ENCODE measurements at regions not wholly inside any gene's neighbourhood (a gene's known extent, or its start where the extent isn't known, plus 50 kb on each side); places are given as distances from the start of the nearest gene placed in this dataset.
"Not testable (repeated sequence)": the region's sequence is repeated elsewhere in the genome, so short reads cannot be mapped to it uniquely, and the experiment has no call there.

DNA sequence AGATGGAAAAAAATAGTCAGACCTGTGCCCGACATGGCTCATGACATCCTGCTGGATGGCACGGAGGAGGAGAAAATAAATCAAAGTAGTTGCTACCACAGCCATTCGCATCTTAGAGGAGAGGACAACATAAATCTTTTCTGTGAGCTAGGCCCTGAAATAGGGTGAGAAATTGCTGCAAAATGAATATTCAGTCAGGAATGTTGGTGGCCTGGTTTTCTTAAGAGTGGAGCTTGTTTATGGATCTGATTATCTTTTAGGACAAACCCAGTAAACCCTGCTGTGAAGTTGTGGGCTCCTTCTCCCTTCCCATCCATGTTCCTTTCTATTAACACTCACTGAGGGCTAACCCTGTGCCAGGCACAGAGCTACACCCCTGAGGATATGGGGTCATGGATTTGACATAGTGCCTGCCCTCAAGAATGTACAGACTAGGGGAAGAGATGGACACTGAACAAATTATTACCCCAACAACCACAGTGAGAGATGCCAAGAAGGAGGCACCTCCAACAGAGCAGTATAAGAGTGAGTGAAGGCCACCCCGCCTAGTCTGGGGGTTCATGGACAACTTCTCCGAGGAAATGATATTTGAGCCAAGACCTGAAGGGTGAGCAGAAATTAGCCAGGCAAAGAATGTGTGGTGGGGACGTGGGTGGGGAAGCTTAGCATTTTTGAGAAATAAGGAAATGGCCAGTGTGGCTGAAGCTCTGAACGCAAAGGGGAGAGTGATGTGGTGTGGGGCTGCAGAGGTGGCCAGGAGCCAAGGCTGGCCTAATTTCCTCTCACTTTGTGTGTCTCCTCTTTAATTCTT is 68.9 kb upstream of the ARL8B start:
- ChIA-PET POLR2A (interaction anchor here (0.5 to 1.1 kb wide), 4 partner anchors 25 to 353 kb away, joined by 3 to 10 read pairs (median 3); no protein-coding TSS in a partner anchor), CTCF (interaction anchor here (0.6 to 10.8 kb wide), 10 partner anchors 13 to 339 kb away, joined by 3 to 178 read pairs (median 4); no protein-coding TSS in a partner anchor)
- Histone ChIP-seq H3K27me3 (ENCODE audit: control insufficient read depth, insufficient read depth, low read length) (no peaks in the 10 kb centered on the region), H3K4me3 (ENCODE audit: low read depth, low read length) (no peak overlapping the region), H3K36me3 (ENCODE audit: control insufficient read depth, insufficient read depth, low read length) (no peaks in the 10 kb centered on the region)
- DNase-seq (ENCODE audit: low read depth): peak; percentile 65
- TF ChIP-seq, protein P1, sequence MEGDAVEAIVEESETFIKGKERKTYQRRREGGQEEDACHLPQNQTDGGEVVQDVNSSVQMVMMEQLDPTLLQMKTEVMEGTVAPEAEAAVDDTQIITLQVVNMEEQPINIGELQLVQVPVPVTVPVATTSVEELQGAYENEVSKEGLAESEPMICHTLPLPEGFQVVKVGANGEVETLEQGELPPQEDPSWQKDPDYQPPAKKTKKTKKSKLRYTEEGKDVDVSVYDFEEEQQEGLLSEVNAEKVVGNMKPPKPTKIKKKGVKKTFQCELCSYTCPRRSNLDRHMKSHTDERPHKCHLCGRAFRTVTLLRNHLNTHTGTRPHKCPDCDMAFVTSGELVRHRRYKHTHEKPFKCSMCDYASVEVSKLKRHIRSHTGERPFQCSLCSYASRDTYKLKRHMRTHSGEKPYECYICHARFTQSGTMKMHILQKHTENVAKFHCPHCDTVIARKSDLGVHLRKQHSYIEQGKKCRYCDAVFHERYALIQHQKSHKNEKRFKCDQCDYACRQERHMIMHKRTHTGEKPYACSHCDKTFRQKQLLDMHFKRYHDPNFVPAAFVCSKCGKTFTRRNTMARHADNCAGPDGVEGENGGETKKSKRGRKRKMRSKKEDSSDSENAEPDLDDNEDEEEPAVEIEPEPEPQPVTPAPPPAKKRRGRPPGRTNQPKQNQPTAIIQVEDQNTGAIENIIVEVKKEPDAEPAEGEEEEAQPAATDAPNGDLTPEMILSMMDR (IDR thresholded peaks at IDR 0.05; ENCODE audit: insufficient read depth, low read depth, low read length): no peak

DNA sequence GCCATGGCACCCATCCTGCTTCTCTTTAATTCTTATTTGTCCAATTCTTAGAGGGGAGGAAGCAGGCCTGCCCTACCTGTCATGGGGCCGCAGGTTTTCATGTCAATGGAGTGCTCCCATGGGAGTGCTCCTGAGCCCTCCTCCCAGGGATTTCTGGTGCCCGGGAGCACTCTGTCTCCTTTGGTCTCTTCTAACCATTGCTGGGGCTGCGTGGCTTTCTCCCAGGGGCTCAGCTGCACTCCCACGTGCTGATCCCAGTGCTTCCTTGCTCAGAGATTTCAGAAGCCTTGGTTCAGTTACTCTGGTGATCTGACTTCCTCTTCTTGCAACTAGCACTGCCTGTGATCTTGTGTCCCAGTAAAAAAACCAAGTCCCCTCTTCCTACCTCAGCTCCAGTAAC is 68.0 kb upstream of the ARL8B start:
- CTCF ChIA-PET: interaction anchor here (0.7 to 10.8 kb wide), 6 partner anchors 15 to 397 kb away, joined by 3 to 178 read pairs (median 4); no protein-coding TSS in a partner anchor

DNA sequence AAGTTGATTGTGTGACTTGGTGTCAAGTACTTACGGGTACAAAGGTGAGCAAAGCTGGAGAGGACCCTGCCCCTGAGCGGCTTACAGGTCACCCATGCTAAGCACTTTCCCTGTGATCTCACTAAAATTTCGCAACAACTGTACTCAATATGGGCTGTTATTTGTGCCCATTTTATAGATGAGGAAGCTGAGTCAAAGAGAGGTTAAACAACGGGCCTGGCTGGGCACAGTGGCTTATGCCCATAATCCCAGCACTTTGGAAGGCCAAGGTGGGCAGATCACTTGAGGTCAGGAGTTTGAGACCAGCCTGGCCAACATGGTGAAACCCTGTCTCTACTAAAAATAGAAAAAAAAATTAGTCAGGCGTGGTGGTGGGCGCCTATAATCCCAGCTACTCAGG is 67.5 kb upstream of the ARL8B start:
- DNase-seq (ENCODE audit: low read depth); H3K27me3 ChIP-seq (ENCODE audit: control insufficient read depth, insufficient read depth, low read length); H3K36me3 ChIP-seq (ENCODE audit: control insufficient read depth, insufficient read depth, low read length); H3K4me3 ChIP-seq (ENCODE audit: low read depth, low read length); POLR2A ChIA-PET: not testable (repeated sequence)
- CTCF ChIA-PET: interaction anchor here (0.7 to 10.8 kb wide), 4 partner anchors 28 to 398 kb away, joined by 3 to 178 read pairs (median 4); no protein-coding TSS in a partner anchor

More for the DNA sequence above, 68.0 kb upstream of the ARL8B start:
- Histone ChIP-seq H3K36me3 (ENCODE audit: control insufficient read depth, insufficient read depth, low read length) (no peaks in the 10 kb centered on the region), H3K27me3 (ENCODE audit: control insufficient read depth, insufficient read depth, low read length) (no peaks in the 10 kb centered on the region), H3K4me3 (ENCODE audit: low read depth, low read length) (no peak overlapping the region)
- no peak for DNase-seq (ENCODE audit: low read depth)
- TF ChIP-seq, protein P1 (IDR thresholded peaks at IDR 0.05; ENCODE audit: insufficient read depth, low read depth, low read length): no peak
- POLR2A ChIA-PET: interaction anchor here (0.6 to 1.1 kb wide), 2 partner anchors 68 to 354 kb away, joined by 3 to 10 read pairs; no protein-coding TSS in a partner anchor

DNA sequence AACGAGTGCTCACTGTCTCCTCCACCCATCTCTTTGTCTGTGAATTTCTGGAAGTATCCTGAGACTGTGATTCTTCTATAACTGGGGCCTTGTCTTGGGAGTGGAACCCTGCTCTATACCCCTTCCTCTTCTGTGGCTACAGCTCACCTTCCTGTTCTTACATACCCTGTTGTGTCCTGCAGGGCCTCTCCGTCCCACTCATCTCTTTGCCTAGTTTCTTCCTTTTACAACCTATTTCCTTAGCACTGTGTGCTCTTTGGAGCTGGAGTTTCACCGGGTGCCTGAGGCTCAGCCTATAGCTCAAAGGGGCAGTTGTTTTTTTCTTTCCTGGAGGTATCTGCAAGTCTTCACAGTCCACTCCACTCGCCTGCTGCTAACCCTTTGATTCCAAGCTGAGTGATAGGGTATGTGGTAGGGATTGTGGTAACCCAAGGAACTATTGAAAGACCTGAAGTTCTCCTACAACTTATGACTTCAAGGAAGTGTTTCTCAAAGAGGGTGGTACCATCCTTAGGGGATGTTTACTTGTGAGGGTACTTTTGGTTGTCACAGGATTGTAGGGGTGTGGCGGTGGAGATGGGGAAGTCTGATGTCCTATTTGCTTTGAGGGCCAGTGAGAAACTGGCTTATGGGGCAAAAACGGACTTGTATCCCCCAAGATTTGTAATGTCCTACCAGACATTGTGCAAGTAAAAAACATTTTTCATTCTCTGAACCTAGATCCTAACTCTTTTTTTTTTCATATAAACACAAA is 66.6 kb upstream of the ARL8B start:
- POLR2A ChIA-PET: no interaction called here
- Histone ChIP-seq H3K27me3 (ENCODE audit: control insufficient read depth, insufficient read depth, low read length) (no peaks in the 10 kb centered on the region), H3K4me3 (ENCODE audit: low read depth, low read length) (no peak overlapping the region), H3K36me3 (ENCODE audit: control insufficient read depth, insufficient read depth, low read length) (no peaks in the 10 kb centered on the region)
- CTCF ChIA-PET: interaction anchor here (0.6 to 10.8 kb wide), 4 partner anchors 29 to 341 kb away, joined by 3 to 178 read pairs (median 4); no protein-coding TSS in a partner anchor
- TF ChIP-seq, protein P1 (IDR thresholded peaks at IDR 0.05; ENCODE audit: insufficient read depth, low read depth, low read length): no peak
- DNase-seq (ENCODE audit: low read depth): no peak

DNA sequence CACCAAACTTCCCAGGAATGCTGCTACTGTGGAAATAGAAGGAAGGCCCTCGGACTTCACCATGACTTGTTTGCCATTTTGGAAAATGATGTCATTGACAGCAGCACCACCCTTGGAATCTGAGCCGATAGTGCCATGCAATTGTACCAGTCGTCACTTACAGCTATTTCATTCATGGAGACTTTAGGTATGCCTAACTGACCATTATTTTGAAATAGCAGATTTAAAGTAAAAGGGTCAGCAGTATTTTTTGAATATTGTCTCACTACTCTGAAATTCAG is 66.0 kb upstream of the ARL8B start:
- Histone ChIP-seq H3K36me3 (ENCODE audit: control insufficient read depth, insufficient read depth, low read length) (no peaks in the 10 kb centered on the region), H3K27me3 (ENCODE audit: control insufficient read depth, insufficient read depth, low read length) (no peaks in the 10 kb centered on the region), H3K4me3 (ENCODE audit: low read depth, low read length) (no peak overlapping the region)
- ChIA-PET POLR2A (no interaction called here), CTCF (interaction anchor here (1.4 to 10.8 kb wide), 2 partner anchors 335 to 342 kb away, joined by 3 to 178 read pairs; no protein-coding TSS in a partner anchor)
- peak; percentile 9 for DNase-seq (ENCODE audit: low read depth)
- TF ChIP-seq, protein P1 (IDR thresholded peaks at IDR 0.05; ENCODE audit: insufficient read depth, low read depth, low read length): no peak
